ENCODE measurements at regions not wholly inside any gene's neighbourhood (a gene's known extent, or its start where the extent isn't known, plus 50 kb on each side); places are given as distances from the start of the nearest gene placed in this dataset.

DNA sequence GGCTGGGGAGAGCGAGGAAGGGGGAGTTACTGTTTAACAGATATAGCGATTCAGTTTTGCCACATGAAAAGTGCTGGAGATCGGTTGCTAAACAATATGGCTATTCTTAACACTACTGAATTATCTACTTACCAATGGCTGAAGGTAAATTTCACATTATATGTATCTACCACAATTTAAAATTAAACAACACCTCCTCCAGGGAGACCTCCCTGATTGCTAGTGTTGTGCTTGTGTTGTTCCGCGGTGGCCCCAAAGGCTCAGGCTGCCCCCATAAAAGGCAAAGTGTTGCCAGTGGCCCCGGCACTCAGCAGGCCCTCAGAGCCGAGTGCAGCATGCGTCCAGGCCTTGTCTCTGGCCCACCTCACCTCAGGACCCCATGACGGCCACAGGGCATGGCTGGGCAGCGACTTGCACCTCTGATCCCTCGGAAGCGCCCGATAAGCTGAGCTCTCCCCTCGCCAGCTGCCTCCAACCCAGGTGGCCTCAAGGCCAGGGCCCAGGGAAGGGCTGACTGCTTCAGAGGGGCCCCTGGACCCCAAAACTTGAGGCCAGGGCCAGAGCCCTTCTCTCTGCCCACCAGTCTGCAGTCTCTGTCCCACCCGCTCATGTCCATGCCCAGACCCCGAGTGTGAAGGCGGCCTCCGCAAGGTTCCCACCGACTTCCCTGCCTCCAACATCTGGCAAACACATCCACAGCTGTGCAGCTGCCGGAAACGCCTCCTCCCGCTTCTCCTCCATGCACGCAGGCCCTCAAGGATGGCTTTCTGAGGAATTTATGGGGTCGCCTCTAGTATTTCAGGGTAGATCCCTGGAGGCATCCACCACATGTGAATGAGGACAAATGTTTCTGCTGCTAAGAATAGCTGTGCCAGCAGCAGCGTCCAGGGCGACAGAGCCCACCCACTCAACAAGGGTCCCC, 60.0 kb downstream of the NCOR2 start:
- Mint-ChIP-seq H3K4me1 (peaks cover 13% of the 10 kb centered on the region), H3K27me3 (no peaks in the 10 kb centered on the region), H3K27ac (no peak overlapping the region), H3K9me3 (no peaks in the 10 kb centered on the region), H3K4me3 (no peak overlapping the region), H3K36me3 (ENCODE audit: low read depth) (no peaks in the 10 kb centered on the region)
- ATAC-seq (replicated peaks) = no peak

DNA sequence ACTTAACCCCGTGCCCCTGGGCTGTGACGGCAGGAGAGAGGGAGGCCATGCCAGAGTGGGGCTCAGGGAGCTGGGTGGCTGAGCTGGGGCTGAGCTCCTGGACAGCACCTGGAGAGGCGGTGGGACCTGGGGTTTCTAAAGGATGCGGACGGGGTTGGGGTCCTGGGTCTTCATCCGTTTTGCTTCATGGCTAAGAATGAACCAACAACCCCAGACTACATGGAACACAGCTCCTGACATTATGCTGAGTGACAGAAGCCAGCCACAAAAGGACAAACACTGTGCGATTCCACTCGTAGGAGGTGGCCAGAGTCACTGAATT, 60.6 kb downstream of the NCOR2 start:
- Mint-ChIP-seq H3K27me3 (no peaks in the 10 kb centered on the region), H3K9me3 (no peaks in the 10 kb centered on the region), H3K27ac (no peak overlapping the region), H3K4me1 (peaks cover 17% of the 10 kb centered on the region), H3K4me3 (no peak overlapping the region), H3K36me3 (ENCODE audit: low read depth) (no peaks in the 10 kb centered on the region)
- ATAC-seq (replicated peaks) = no peak

DNA sequence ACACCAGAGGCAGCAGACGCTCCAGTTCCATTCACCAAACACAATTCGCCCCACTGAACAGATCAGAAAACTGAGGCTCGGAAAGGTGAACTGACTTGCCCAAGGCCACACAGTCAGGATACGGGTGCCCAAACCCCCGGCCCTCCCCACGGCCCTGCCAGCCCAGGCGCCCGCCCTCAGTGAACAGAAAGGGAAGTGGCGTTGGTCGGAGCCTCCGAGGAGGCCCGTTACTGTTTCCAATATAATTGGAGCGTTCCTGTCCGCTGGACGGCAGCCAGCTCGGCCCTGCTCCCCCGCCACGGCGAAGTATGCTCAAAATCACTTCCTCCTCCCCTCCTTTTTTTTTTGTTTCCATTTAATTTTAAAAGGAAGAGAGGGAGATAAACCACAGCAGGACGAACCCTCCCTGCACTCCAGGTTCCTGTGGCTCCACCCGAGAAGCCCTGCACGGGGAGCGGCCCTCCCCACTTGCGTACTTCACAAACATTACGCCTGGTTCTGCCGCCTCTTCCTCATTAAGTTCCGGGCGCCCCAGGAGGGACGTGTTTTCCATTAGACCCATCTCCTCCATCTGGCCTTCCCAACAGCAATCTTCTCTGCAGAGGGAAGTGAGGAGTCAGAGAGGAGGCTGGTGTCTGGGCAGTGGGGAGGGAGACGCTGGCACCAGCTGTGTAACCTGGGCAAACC, 61.1 kb downstream of the NCOR2 start:
- Mint-ChIP-seq H3K4me3 (no peak overlapping the region), H3K4me1 (peaks cover 20% of the 10 kb centered on the region), H3K27ac (no peak overlapping the region), H3K27me3 (no peaks in the 10 kb centered on the region), H3K36me3 (ENCODE audit: low read depth) (no peaks in the 10 kb centered on the region), H3K9me3 (no peaks in the 10 kb centered on the region)
- no peak for ATAC-seq (replicated peaks)

DNA sequence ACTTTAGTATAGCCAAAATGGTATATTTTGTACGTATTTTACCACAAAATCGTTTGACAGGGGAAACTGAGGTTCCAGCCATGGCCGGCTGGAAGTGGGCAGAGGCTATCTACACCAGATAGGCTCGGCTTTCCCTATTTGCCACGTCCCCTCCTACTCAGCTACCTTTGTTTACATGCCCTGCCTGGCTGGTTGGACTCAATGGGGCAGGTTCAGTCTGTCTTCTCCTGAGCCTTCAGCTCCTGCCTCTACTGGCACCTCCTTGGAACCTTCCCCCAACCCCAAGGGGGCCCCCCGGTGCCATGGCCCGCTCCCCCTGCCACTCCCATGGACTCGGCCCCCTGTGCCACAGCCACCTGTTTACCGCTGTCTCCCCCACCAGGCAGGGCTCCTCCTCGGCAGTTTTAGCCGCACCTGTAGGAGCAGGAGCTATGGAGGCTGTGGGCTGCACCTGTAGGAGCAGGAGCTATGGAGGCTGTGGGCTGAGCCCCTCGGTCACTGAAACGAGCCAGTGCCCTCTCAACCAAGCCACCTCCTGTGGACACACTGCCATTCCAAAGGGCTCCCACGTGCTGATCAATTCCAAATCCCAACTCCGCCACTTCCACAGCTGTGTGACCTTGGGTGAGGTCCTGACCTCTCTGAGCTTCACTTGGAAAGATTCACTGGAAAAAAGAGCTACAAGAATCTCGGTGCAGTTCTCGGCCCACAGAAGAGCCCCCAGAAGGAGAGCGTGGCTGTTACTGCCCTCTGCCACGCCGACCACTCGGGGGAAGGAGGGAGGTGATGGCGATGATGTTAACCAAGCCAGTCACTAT, 62.2 kb downstream of the NCOR2 start:
- no peaks in the 10 kb centered on the region for H3K27me3 Mint-ChIP-seq
- H3K9me3 Mint-ChIP-seq = no peaks in the 10 kb centered on the region
- no peak overlapping the region for H3K27ac Mint-ChIP-seq
- ATAC-seq (replicated peaks) = no peak
- H3K4me1 Mint-ChIP-seq = peaks cover 15% of the 10 kb centered on the region
- no peaks in the 10 kb centered on the region for H3K36me3 Mint-ChIP-seq (ENCODE audit: low read depth)
- no peak overlapping the region for H3K4me3 Mint-ChIP-seq

DNA sequence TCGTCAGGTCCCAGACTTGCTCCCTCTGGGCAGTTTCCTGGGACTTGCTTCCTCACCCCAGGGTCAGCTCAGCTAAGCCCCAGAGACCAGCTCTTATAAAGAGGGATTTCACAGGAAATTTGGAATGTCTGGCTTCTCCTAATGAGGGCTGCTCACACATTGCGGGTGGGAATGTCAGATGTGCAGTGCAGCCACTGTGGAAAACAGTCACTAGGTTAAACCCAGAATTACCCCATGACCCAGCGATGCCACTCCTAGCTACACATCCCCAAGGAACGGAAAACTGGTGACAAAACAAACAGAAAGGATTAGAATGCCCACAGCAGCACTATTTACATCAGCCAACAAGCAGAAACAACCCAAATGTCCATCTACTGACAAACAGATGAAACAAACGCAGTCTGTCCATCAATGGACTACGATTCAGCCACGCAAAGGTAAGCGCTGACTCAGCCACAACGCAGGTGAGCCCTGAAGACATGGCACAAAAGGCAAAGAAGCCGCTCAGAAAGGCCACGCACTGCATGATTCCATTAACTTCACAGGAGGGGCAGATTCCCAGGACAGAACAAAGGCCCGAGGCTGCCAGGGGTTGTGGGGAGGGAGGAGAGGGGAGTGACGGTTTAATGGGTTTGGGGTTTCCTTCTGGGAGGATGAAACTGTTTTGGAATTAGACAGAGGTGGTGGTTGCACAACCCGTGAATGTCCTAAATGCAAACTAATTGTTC, 63.0 kb downstream of the NCOR2 start:
- Mint-ChIP-seq H3K4me3 (no peak overlapping the region), H3K4me1 (peaks cover 15% of the 10 kb centered on the region), H3K36me3 (ENCODE audit: low read depth) (no peaks in the 10 kb centered on the region), H3K27ac (no peak overlapping the region), H3K9me3 (no peaks in the 10 kb centered on the region), H3K27me3 (no peaks in the 10 kb centered on the region)
- no peak for ATAC-seq (replicated peaks)

DNA sequence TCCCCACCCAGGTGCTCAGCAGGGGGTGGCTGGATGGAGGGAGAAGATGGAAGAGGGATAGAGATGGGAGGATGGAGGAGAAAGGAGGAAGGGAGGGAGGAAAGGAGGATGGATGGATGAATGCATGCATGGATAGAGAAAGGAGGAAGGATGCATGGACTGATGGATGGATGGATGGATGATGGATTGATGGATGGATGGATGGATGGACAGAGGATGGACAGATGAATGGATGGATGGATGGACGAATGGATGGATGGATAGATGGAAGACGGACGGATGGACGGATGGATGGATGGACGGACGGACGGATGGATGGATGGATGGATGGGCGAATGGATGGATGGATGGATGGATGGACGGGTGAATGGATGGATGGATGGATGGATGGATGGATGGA, 64.1 kb downstream of the NCOR2 start:
- Mint-ChIP-seq H3K9me3 (no peaks in the 10 kb centered on the region), H3K4me1 (peaks cover 22% of the 10 kb centered on the region), H3K27ac (no peak overlapping the region), H3K36me3 (ENCODE audit: low read depth) (no peaks in the 10 kb centered on the region), H3K4me3 (no peak overlapping the region), H3K27me3 (no peaks in the 10 kb centered on the region)
- no peak for ATAC-seq (replicated peaks)

DNA sequence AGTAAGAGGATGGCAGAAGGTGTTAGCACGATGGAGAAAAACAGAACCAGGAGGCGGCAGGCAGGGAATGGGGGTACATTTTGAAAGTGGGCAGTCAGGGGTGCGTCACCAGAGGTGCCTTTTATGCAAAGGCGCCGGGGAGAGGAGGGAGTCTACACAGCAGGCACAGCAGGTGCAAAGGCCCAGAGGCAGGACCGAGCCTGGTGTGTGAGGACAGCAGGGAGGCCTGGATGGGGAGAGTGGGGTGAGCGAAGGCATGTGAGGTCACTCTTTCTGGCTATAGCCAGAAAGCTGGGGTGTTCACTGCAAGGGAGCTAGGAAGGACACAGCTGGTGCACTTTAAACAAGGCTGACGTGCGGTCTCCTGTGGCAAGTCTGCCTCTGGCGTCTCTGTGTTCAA, 65.0 kb downstream of the NCOR2 start:
- Mint-ChIP-seq H3K36me3 (ENCODE audit: low read depth) (no peaks in the 10 kb centered on the region), H3K4me3 (no peak overlapping the region), H3K9me3 (no peaks in the 10 kb centered on the region), H3K4me1 (peaks cover 23% of the 10 kb centered on the region), H3K27ac (no peak overlapping the region), H3K27me3 (no peaks in the 10 kb centered on the region)
- ATAC-seq (replicated peaks) = no peak

DNA sequence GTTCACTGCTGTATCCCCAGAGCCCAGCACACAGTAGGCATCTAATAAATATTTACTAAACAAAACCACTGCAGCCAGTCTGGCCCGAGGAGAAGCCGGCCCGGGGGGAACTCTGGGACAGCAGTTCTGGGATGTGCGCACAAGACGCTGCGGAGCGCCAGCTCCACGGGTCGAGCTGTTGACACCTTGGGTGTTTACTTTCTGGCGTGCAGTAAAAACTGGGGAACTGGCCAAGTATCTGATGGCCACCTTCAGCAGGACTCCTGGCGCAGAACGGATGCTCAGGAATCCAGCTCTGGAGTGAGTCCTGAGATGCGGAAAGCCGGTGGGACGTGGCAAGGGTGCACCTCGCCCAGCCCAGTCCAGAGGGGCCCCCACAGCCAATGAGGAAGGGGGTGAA, 65.6 kb downstream of the NCOR2 start:
- ATAC-seq (replicated peaks) = no peak
- Mint-ChIP-seq H3K27ac (no peak overlapping the region), H3K9me3 (no peaks in the 10 kb centered on the region), H3K36me3 (ENCODE audit: low read depth) (no peaks in the 10 kb centered on the region), H3K4me3 (no peak overlapping the region), H3K4me1 (peaks cover 29% of the 10 kb centered on the region), H3K27me3 (no peaks in the 10 kb centered on the region)

DNA sequence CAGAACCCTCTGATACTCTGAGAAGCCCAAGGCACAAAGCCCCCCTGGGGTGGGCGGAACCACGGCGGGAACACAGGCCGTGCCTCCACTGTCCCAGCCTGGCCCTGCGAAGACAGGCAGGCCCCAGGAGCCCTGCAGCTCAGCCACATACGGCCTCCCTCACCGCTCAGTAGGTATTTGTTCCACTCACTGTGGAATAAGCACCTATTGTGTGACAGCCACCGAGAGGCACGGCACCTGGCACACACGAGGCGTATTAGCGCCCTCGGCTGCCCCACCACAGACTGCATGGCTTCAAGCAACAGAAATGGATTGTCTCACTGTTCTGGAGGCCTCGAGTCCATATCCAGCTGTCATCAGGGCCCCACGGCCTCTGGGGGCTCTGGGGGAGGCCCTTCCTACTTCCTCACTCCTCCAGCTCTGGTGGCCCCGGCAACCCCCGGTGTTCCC, 66.3 kb downstream of the NCOR2 start:
- H3K4me3 Mint-ChIP-seq = no peak overlapping the region
- H3K4me1 Mint-ChIP-seq = peaks cover 30% of the 10 kb centered on the region
- no peaks in the 10 kb centered on the region for H3K27me3 Mint-ChIP-seq
- H3K9me3 Mint-ChIP-seq = no peaks in the 10 kb centered on the region
- H3K27ac Mint-ChIP-seq = no peak overlapping the region
- no peak for ATAC-seq (replicated peaks)
- H3K36me3 Mint-ChIP-seq (ENCODE audit: low read depth) = no peaks in the 10 kb centered on the region

DNA sequence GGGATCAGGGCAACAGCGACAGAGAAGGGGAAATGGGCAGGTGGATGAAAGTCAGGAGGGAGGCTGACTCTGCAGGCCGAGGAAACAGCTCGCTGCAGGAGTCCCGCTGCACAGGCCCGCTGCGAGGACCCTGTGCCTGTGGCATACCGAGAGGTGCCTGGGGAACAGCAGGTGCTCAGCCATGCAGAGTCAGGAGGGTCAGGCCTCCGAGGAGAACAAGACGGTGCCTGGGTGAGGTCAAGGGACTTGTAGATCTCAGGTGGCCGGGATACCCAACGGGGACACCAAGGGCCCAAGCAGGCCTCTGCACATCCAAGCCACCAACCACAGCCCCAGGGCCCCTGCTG, 67.5 kb downstream of the NCOR2 start:
- peaks cover 30% of the 10 kb centered on the region for H3K4me1 Mint-ChIP-seq
- H3K27me3 Mint-ChIP-seq = no peaks in the 10 kb centered on the region
- H3K27ac Mint-ChIP-seq = peak overlapping the region; percentile 53
- H3K9me3 Mint-ChIP-seq = no peaks in the 10 kb centered on the region
- no peak overlapping the region for H3K4me3 Mint-ChIP-seq
- ATAC-seq (replicated peaks) = no peak
- no peaks in the 10 kb centered on the region for H3K36me3 Mint-ChIP-seq (ENCODE audit: low read depth)

DNA sequence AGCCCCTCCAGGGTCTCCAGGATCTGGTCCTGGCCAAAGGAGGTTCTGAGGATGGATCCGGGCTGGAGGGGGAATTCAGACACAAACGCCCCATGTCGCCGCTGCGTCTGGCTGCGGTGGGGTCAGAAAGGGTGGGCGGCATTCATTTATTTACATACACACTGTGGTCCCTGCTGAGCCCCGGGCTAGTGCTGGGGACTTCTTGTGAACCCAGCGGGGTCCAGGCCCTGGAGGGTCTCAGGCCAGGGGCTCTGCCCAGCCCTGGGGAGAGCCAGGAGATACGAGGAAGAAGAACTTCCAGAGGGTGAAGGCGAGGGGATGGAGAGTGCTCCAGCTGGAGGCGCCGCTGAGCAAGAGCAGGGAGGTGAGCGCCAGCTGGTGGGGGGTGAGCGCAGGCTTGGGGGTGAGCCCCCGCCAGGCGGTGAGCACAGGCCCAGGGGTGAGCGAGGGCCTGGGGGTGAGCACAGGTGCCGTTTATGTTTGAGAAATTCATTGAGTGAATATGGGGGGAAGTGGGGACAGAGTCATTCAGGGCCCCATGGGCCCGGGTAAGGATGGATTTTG, 68.1 kb downstream of the NCOR2 start:
- H3K9me3 Mint-ChIP-seq = no peaks in the 10 kb centered on the region
- H3K4me1 Mint-ChIP-seq = peaks cover 31% of the 10 kb centered on the region

DNA sequence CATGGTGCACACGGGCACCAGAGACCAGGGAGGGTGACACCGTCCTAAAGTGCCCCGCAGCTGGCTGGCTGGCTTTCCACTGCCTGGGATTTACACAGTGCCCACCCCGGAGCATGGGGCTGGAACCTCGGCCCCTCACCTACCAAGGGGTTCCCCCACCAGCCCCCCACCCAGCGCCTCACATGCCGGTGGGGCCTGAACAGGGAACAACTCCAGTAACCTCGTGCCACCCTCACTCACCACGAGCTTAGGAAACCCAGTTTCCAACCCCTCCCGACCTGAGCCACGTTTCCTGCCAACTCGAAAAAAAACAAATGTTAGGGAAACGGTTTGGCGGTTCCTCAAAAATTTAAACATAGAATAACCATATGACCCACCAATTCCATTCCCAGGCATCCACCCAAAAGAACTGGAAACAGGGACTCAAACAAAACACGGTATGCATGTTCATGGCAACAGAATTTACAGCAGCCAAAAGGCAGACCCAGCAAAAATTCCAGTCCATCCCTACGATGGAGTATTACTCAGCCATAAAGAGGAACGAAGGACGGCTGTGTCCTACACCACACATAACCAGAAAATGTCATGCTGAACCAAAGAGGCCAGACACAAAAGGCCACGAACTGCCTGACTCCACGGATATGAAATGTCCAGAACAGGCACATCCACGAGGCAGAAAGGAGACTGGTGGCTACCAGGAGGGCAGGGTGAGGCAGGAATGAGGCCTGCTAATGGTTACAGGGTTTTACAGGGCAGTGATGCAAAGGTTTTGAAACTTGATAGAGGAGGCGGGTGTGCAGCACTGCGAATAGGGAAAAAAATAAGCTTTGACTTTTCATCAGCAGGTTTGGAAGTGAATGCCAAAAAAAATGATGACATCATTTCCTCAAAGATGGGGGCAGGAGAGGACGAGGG, 68.9 kb downstream of the NCOR2 start:
- H3K27me3 Mint-ChIP-seq = no peaks in the 10 kb centered on the region
- H3K36me3 Mint-ChIP-seq (ENCODE audit: low read depth) = peaks cover 8% of the 10 kb centered on the region
- H3K9me3 Mint-ChIP-seq = no peaks in the 10 kb centered on the region
- H3K4me1 Mint-ChIP-seq = peaks cover 37% of the 10 kb centered on the region
- H3K27ac Mint-ChIP-seq = peak overlapping the region; percentile 53
- ATAC-seq (replicated peaks) = no peak
- no peak overlapping the region for H3K4me3 Mint-ChIP-seq

More for the DNA sequence above, 68.1 kb downstream of the NCOR2 start:
- H3K27me3 Mint-ChIP-seq = no peaks in the 10 kb centered on the region
- H3K36me3 Mint-ChIP-seq (ENCODE audit: low read depth) = peaks cover under 1% of the 10 kb centered on the region
- H3K4me3 Mint-ChIP-seq = no peak overlapping the region
- ATAC-seq (replicated peaks) = no peak
- H3K27ac Mint-ChIP-seq = peak overlapping the region; percentile 53

DNA sequence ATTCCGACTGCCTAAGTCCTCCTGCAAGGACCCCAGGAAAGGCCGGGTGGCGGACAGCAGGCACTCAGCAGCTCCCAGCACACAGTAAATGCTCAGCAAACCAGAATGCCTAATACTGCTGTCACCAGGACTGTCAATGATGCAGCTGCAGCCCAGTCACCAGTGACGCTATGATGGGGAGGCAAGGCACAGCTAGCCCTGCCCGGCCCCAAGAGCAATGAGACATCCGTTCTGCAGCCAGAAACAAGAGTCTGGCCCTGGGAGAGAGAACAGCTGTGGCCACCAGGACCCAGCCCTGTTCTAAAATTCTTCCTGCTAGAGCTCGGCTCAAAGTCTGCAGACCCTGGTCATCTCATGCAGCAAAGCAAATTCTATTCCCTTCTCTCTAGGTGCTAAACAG, 69.8 kb downstream of the NCOR2 start:
- peaks cover 33% of the 10 kb centered on the region for H3K4me1 Mint-ChIP-seq
- no peak overlapping the region for H3K27ac Mint-ChIP-seq
- no peak overlapping the region for H3K4me3 Mint-ChIP-seq
- no peaks in the 10 kb centered on the region for H3K27me3 Mint-ChIP-seq
- ATAC-seq (replicated peaks) = no peak
- no peaks in the 10 kb centered on the region for H3K9me3 Mint-ChIP-seq
- H3K36me3 Mint-ChIP-seq (ENCODE audit: low read depth) = peaks cover 9% of the 10 kb centered on the region

All from activated T-helper 17 cell treated with anti-CD3 and anti-CD28 coated beads, Interleukin-2, amount 50 U/mL, for 72 hours (primary cell).